ENCODE measurements at regions not wholly inside any gene's neighbourhood (a gene's known extent, or its start where the extent isn't known, plus 50 kb on each side); places are given as distances from the start of the nearest gene placed in this dataset.

GRCh38 chr13:39186205-39186875, 148.1 kb downstream of the NHLRC3 start:
- TF ChIP-seq, protein P1, sequence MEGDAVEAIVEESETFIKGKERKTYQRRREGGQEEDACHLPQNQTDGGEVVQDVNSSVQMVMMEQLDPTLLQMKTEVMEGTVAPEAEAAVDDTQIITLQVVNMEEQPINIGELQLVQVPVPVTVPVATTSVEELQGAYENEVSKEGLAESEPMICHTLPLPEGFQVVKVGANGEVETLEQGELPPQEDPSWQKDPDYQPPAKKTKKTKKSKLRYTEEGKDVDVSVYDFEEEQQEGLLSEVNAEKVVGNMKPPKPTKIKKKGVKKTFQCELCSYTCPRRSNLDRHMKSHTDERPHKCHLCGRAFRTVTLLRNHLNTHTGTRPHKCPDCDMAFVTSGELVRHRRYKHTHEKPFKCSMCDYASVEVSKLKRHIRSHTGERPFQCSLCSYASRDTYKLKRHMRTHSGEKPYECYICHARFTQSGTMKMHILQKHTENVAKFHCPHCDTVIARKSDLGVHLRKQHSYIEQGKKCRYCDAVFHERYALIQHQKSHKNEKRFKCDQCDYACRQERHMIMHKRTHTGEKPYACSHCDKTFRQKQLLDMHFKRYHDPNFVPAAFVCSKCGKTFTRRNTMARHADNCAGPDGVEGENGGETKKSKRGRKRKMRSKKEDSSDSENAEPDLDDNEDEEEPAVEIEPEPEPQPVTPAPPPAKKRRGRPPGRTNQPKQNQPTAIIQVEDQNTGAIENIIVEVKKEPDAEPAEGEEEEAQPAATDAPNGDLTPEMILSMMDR (IDR thresholded peaks at IDR 0.05; ENCODE audit: partially characterized antibody, unreplicated experiment) = no peak
- peaks cover 2% of the 10 kb centered on the region for H3K27me3 Mint-ChIP-seq (ENCODE audit: unreplicated experiment)
- no peaks in the 10 kb centered on the region for H3K36me3 Mint-ChIP-seq (ENCODE audit: unreplicated experiment)
- H3K4me3 Mint-ChIP-seq (ENCODE audit: unreplicated experiment) = no peak overlapping the region
- no peaks in the 10 kb centered on the region for H3K9me3 Mint-ChIP-seq (ENCODE audit: unreplicated experiment)
- no peak overlapping the region for H3K27ac Mint-ChIP-seq (ENCODE audit: unreplicated experiment)
- H3K4me1 Mint-ChIP-seq (ENCODE audit: low read depth, unreplicated experiment) = no peaks in the 10 kb centered on the region
- DNase-seq = no peak

DNA sequence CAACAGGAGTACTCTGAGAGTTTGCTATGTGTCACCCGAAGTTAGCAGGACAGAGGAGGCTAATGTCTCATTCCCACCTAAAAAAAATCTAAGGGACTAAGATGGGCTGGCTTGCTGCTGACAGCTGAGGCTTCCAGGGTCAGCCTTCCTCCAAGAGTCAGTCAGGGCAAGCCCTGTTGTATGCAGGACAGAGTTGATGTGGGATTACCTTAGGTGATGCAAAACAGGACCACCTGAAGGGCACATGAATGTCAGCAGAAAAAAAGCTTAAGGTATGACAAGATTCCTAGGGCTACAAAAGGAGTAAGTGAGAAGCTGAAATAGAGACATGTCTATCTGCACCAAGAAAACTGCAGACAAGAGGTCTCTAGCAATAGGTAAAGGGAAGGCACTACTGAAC, 151.5 kb downstream of the NHLRC3 start:
- Mint-ChIP-seq H3K4me1 (ENCODE audit: low read depth, unreplicated experiment) (no peaks in the 10 kb centered on the region), H3K27me3 (ENCODE audit: unreplicated experiment) (peaks cover 2% of the 10 kb centered on the region), H3K27ac (ENCODE audit: unreplicated experiment) (no peak overlapping the region), H3K9me3 (ENCODE audit: unreplicated experiment) (no peaks in the 10 kb centered on the region), H3K36me3 (ENCODE audit: unreplicated experiment) (no peaks in the 10 kb centered on the region), H3K4me3 (ENCODE audit: unreplicated experiment) (no peak overlapping the region)
- no peak for DNase-seq
- TF ChIP-seq, protein P1 (IDR thresholded peaks at IDR 0.05; ENCODE audit: partially characterized antibody, unreplicated experiment) = no peak

DNA sequence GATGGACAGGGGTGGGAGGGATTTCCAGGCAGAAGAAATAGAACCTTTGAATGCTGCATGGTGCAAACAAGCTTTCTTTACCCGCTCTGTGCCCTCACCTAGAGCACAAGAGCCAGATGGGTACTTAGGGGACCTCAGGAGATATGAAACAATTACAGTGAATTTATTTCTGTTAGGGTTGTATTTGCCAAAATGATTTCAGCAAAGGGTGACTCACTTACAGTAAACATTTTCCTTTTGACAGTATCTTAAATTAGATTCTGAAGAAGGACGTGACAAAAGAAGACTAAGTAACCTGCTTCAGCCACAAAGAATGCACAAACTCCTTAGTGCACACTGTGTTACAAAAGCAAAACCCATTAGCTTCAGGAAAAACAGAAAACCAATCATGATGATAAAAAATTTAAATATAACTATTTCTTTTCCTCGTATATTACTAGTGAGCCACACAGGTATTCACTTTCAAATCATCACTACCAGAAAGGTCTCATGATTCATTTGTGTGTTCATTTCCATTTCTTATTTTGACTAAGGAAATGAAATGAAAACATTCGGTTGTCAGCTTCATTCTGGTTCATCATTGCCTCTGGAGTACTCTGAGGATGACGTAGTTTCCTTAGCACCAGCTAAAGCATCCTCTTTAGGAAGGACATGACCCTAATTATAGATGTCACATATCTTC, 158.8 kb downstream of the NHLRC3 start:
- no peaks in the 10 kb centered on the region for H3K4me1 Mint-ChIP-seq (ENCODE audit: low read depth, unreplicated experiment)
- TF ChIP-seq, protein P1 (IDR thresholded peaks at IDR 0.05; ENCODE audit: partially characterized antibody, unreplicated experiment) = no peak
- H3K27me3 Mint-ChIP-seq (ENCODE audit: unreplicated experiment) = no peaks in the 10 kb centered on the region
- H3K4me3 Mint-ChIP-seq (ENCODE audit: unreplicated experiment) = no peak overlapping the region
- H3K36me3 Mint-ChIP-seq (ENCODE audit: unreplicated experiment) = no peaks in the 10 kb centered on the region
- H3K27ac Mint-ChIP-seq (ENCODE audit: unreplicated experiment) = no peak overlapping the region
- H3K9me3 Mint-ChIP-seq (ENCODE audit: unreplicated experiment) = no peaks in the 10 kb centered on the region
- DNase-seq = no peak

- TF ChIP-seq, protein P1 (IDR thresholded peaks at IDR 0.05; ENCODE audit: partially characterized antibody, unreplicated experiment) = no peak
- Mint-ChIP-seq H3K36me3 (ENCODE audit: unreplicated experiment) (no peaks in the 10 kb centered on the region), H3K4me1 (ENCODE audit: low read depth, unreplicated experiment) (no peaks in the 10 kb centered on the region), H3K9me3 (ENCODE audit: unreplicated experiment) (no peaks in the 10 kb centered on the region), H3K4me3 (ENCODE audit: unreplicated experiment) (no peak overlapping the region), H3K27me3 (ENCODE audit: unreplicated experiment) (no peaks in the 10 kb centered on the region), H3K27ac (ENCODE audit: unreplicated experiment) (no peak overlapping the region)
- no peak for DNase-seq
These were observed 159.4 kb downstream of the NHLRC3 start for GRCh38 chr13:39197647-39198007.

DNA sequence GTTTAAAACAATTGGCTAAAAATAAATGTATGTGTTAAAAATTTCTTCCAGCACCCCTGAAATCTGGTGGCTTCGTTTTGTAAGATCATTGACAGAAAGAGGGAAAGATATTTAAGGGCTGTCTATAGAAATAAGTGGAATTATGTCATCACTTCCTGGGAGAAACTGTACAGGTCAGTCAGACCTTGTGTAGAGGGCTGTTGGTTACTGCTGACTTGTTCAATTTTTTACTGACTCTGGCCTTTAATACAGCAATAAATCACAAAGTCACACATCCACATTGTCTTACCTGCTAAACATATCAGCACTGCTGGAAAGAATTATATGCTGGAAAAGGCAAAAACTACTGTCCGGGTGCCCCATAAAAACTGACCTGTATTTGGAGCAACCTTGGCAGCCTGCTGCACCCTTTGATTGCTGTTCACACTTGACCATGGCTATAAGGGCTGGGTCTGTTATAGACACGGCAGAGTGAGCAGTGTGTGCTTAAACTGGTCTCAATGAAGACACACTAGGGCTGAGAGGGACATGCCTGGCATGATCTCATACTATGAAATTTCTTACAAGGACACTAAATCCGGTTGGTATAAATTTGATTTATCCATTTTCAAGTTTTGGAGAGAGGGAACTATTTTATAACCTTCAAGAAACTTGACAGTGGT, 162.1 kb downstream of the NHLRC3 start:
- Mint-ChIP-seq H3K36me3 (ENCODE audit: unreplicated experiment) (no peaks in the 10 kb centered on the region), H3K4me3 (ENCODE audit: unreplicated experiment) (no peak overlapping the region), H3K27me3 (ENCODE audit: unreplicated experiment) (no peaks in the 10 kb centered on the region), H3K9me3 (ENCODE audit: unreplicated experiment) (no peaks in the 10 kb centered on the region), H3K4me1 (ENCODE audit: low read depth, unreplicated experiment) (no peaks in the 10 kb centered on the region), H3K27ac (ENCODE audit: unreplicated experiment) (no peak overlapping the region)
- no peak for DNase-seq
- TF ChIP-seq, protein P1 (IDR thresholded peaks at IDR 0.05; ENCODE audit: partially characterized antibody, unreplicated experiment) = no peak
